SU-DHL-6 (cell line): ENCODE measurements at regions not wholly inside any gene's neighbourhood (a gene's known extent, or its start where the extent isn't known, plus 50 kb on each side); places are given as distances from the start of the nearest gene placed in this dataset.

Experiments
- EZH2phosphoT487 ChIP-seq: fragments of 200-600 bp; sonication (generic), shearing (Covaris generic); conservative IDR thresholded peaks from 2 replicates; pipeline ENCODE4 v1.6.1; 2018; ENCODE audit warnings: mild to moderate bottlenecking, antibody characterized with exemption, low read length, moderate library complexity, mixed read lengths
- TF ChIP-seq, protein P1 (sequence below): fragments of 200-600 bp; sonication (generic); IDR thresholded peaks from one replicate; pipeline ENCODE4 v1.5.1; 2017; ENCODE audit warnings: antibody characterized with exemption, mild to moderate bottlenecking, low read length, moderate library complexity; ENCODE audit not compliant: insufficient read depth, poor library complexity, severe bottlenecking

DNA sequence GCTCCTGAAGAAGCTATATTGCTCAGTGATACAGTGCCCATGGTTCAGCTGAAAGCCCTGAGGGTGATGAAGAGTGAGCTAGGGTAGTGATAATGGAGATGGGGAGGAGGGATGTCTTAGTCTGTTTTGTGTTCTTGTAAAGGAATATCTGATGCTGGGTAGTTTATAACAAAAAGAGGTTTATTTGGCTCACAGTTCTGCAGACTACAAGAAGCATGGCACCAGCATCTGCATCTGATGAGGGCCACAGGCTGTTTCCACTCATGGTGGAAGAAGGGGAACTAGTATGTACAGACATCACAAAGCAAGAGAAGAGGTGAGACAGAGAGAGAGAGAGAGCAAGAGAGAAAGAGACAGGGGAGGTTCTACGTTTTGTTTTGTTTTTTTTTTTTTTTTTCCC lies 417.3 kb upstream of the TRIB2 start:
- TF ChIP-seq, protein P1, sequence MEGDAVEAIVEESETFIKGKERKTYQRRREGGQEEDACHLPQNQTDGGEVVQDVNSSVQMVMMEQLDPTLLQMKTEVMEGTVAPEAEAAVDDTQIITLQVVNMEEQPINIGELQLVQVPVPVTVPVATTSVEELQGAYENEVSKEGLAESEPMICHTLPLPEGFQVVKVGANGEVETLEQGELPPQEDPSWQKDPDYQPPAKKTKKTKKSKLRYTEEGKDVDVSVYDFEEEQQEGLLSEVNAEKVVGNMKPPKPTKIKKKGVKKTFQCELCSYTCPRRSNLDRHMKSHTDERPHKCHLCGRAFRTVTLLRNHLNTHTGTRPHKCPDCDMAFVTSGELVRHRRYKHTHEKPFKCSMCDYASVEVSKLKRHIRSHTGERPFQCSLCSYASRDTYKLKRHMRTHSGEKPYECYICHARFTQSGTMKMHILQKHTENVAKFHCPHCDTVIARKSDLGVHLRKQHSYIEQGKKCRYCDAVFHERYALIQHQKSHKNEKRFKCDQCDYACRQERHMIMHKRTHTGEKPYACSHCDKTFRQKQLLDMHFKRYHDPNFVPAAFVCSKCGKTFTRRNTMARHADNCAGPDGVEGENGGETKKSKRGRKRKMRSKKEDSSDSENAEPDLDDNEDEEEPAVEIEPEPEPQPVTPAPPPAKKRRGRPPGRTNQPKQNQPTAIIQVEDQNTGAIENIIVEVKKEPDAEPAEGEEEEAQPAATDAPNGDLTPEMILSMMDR, result no peak
- no peak for TF ChIP-seq EZH2phosphoT487
